Stimulated activated CD8-positive, alpha-beta memory T cell treated with anti-CD3 and anti-CD28 coated beads, Interleukin-4, amount 100 ng/mL, for 1 hour (primary cell): ENCODE measurements at regions not wholly inside any gene's neighbourhood (a gene's known extent, or its start where the extent isn't known, plus 50 kb on each side); places are given as distances from the start of the nearest gene placed in this dataset.
"Not testable (repeated sequence)": the region's sequence is repeated elsewhere in the genome, so short reads cannot be mapped to it uniquely, and the experiment has no call there.

Experiments used
- DNase-seq, 2 donors: peaks; one replicate each; pipeline ENCODE4 v3.0.0-alpha.2; 2020; ENCODE audit warnings: low read depth in 2 of 2, low spot score in 1 of 2

GRCh38 chr6:14475306-14475705 is 357.7 kb downstream of the CD83 start:
- no peak for DNase-seq

GRCh38 chr6:14476793-14477531 is 359.4 kb downstream of the CD83 start:
- no peak for DNase-seq

GRCh38 chr6:14477559-14477958 is 360.0 kb downstream of the CD83 start:
- DNase-seq, result no peak

- no peak for DNase-seq
Measured at GRCh38 chr6:14478381-14479225, 361.0 kb downstream of the CD83 start.

- DNase-seq, result not testable (repeated sequence)
Measured at GRCh38 chr6:14481946-14482345, 364.4 kb downstream of the CD83 start.

GRCh38 chr6:14487625-14488024 is 370.1 kb downstream of the CD83 start:
- no peak for DNase-seq

- DNase-seq, result no peak
Measured at GRCh38 chr6:14488180-14488579, 370.6 kb downstream of the CD83 start.

- DNase-seq, result no peak
Measured at GRCh38 chr6:14489445-14489844, 371.9 kb downstream of the CD83 start.

GRCh38 chr6:14498748-14499147 is 381.2 kb downstream of the CD83 start:
- no peak for DNase-seq

- no peak for DNase-seq
Measured at GRCh38 chr6:14499309-14499708, 381.7 kb downstream of the CD83 start.

GRCh38 chr6:14499841-14500240 is 382.3 kb downstream of the CD83 start:
- DNase-seq, result no peak

- no peak for DNase-seq
Measured at GRCh38 chr6:14500809-14501208, 383.2 kb downstream of the CD83 start.

GRCh38 chr6:14501240-14501639 is 383.7 kb downstream of the CD83 start:
- DNase-seq, result no peak

GRCh38 chr6:14501914-14502313 is 384.3 kb downstream of the CD83 start:
- DNase-seq, result no peak

- DNase-seq, result no peak
Measured at GRCh38 chr6:14502551-14502950, 385.0 kb downstream of the CD83 start.

GRCh38 chr6:14505401-14505800 is 387.8 kb downstream of the CD83 start:
- no peak for DNase-seq

- no peak for DNase-seq
Measured at GRCh38 chr6:14506656-14507246, 389.2 kb downstream of the CD83 start.

GRCh38 chr6:14509120-14509519 is 391.5 kb downstream of the CD83 start:
- DNase-seq, result no peak

- no peak for DNase-seq
Measured at GRCh38 chr6:14510038-14510437, 392.5 kb downstream of the CD83 start.

- no peak for DNase-seq
Measured at GRCh38 chr6:14511061-14511586, 393.6 kb downstream of the CD83 start.

- no peak for DNase-seq
Measured at GRCh38 chr6:14512246-14512645, 394.7 kb downstream of the CD83 start.
